ENCODE measurements at regions not wholly inside any gene's neighbourhood (a gene's known extent, or its start where the extent isn't known, plus 50 kb on each side); places are given as distances from the start of the nearest gene placed in this dataset.

GRCh38 chrX:40201329-40201885, 103.6 kb upstream of the BCOR start:
- DNase-seq (ENCODE audit: low read depth in 2 of 3, low spot score in 2 of 3), result peak in 1 of 3 donors; percentile 43

- no peak for DNase-seq (ENCODE audit: low read depth in 2 of 3, low spot score in 2 of 3)
Observed at GRCh38 chrX:40199704-40200103, 101.9 kb upstream of the BCOR start.

- no peak for DNase-seq (ENCODE audit: low read depth in 2 of 3, low spot score in 2 of 3)
Observed at GRCh38 chrX:40197071-40197470, 99.3 kb upstream of the BCOR start.

- no peak for DNase-seq (ENCODE audit: low read depth in 2 of 3, low spot score in 2 of 3)
Observed at GRCh38 chrX:40195368-40195767, 97.6 kb upstream of the BCOR start.

- no peak for DNase-seq (ENCODE audit: low read depth in 2 of 3, low spot score in 2 of 3)
Observed at GRCh38 chrX:40192196-40192595, 94.4 kb upstream of the BCOR start.

- DNase-seq (ENCODE audit: low read depth in 2 of 3, low spot score in 2 of 3), result no peak
Observed at GRCh38 chrX:40189637-40190036, 91.9 kb upstream of the BCOR start.

- DNase-seq (ENCODE audit: low read depth in 2 of 3, low spot score in 2 of 3), result no peak
Observed at GRCh38 chrX:40188573-40189417, 91.0 kb upstream of the BCOR start.

- no peak for DNase-seq (ENCODE audit: low read depth in 2 of 3, low spot score in 2 of 3)
Observed at GRCh38 chrX:40184968-40185367, 87.2 kb upstream of the BCOR start.

- no peak for DNase-seq (ENCODE audit: low read depth in 2 of 3, low spot score in 2 of 3)
Observed at GRCh38 chrX:40182615-40183014, 84.9 kb upstream of the BCOR start.

GRCh38 chrX:40182095-40182494, 84.3 kb upstream of the BCOR start:
- DNase-seq (ENCODE audit: low read depth in 2 of 3, low spot score in 2 of 3), result no peak

- DNase-seq (ENCODE audit: low read depth in 2 of 3, low spot score in 2 of 3), result peak in 1 of 3 donors; percentile 58
Observed at GRCh38 chrX:40179283-40179682, 81.5 kb upstream of the BCOR start.

GRCh38 chrX:40177942-40178715, 80.4 kb upstream of the BCOR start:
- peak in 1 of 3 donors; percentile 31 for DNase-seq (ENCODE audit: low read depth in 2 of 3, low spot score in 2 of 3)

- DNase-seq (ENCODE audit: low read depth in 2 of 3, low spot score in 2 of 3), result no peak
Observed at GRCh38 chrX:40177489-40177888, 79.7 kb upstream of the BCOR start.

- DNase-seq (ENCODE audit: low read depth in 2 of 3, low spot score in 2 of 3), result no peak
Observed at GRCh38 chrX:40177117-40177430, 79.3 kb upstream of the BCOR start.

GRCh38 chrX:40176351-40177116, 78.8 kb upstream of the BCOR start:
- peak in 2 of 3 donors; percentile 70 to 77 for DNase-seq (ENCODE audit: low read depth in 2 of 3, low spot score in 2 of 3)

GRCh38 chrX:40175511-40176350, 78.0 kb upstream of the BCOR start:
- DNase-seq (ENCODE audit: low read depth in 2 of 3, low spot score in 2 of 3), result peak in 2 of 3 donors; percentile 80 to 89

GRCh38 chrX:40174854-40175510, 77.2 kb upstream of the BCOR start:
- DNase-seq (ENCODE audit: low read depth in 2 of 3, low spot score in 2 of 3), result peak in 1 of 3 donors; percentile 61

- DNase-seq (ENCODE audit: low read depth in 2 of 3, low spot score in 2 of 3), result peak in 2 of 3 donors; percentile 79 to 80
Observed at GRCh38 chrX:40174001-40174853, 76.5 kb upstream of the BCOR start.

Data from hematopoietic multipotent progenitor cell (in vitro differentiated cells).